GM18519 (cell line): ENCODE measurements at regions not wholly inside any gene's neighbourhood (a gene's known extent, or its start where the extent isn't known, plus 50 kb on each side); places are given as distances from the start of the nearest gene placed in this dataset.
"Not testable (repeated sequence)": the region's sequence is repeated elsewhere in the genome, so short reads cannot be mapped to it uniquely, and the experiment has no call there.

Source experiments
- ATAC-seq: cut with Tn5 transposase; IDR thresholded peaks from one replicate; pipeline ENCODE4 v1.9.1; 2021; ENCODE audit warnings: mild to moderate bottlenecking, moderate library complexity; ENCODE audit not compliant: unreplicated experiment, low FRiP score

- ATAC-seq, result not testable (repeated sequence)
Observed at GRCh38 chr3:125790312-125790711, 178.7 kb upstream of the ROPN1B start.

- not testable (repeated sequence) for ATAC-seq
Observed at GRCh38 chr3:125791021-125791420, 178.0 kb upstream of the ROPN1B start.

GRCh38 chr3:125810010-125810409, 159.0 kb upstream of the ROPN1B start:
- not testable (repeated sequence) for ATAC-seq

- ATAC-seq, result not testable (repeated sequence)
Observed at GRCh38 chr3:125822175-125822574, 146.8 kb upstream of the ROPN1B start.

- not testable (repeated sequence) for ATAC-seq
Observed at GRCh38 chr3:125831005-125831750, 137.8 kb upstream of the ROPN1B start.

GRCh38 chr3:125835562-125835961, 133.4 kb upstream of the ROPN1B start:
- not testable (repeated sequence) for ATAC-seq

GRCh38 chr3:125836011-125836551, 132.9 kb upstream of the ROPN1B start:
- ATAC-seq, result not testable (repeated sequence)

GRCh38 chr3:125836786-125837185, 132.2 kb upstream of the ROPN1B start:
- not testable (repeated sequence) for ATAC-seq

GRCh38 chr3:125838857-125839256, 130.1 kb upstream of the ROPN1B start:
- not testable (repeated sequence) for ATAC-seq

- ATAC-seq, result not testable (repeated sequence)
Observed at GRCh38 chr3:125840465-125840864, 128.5 kb upstream of the ROPN1B start.

- not testable (repeated sequence) for ATAC-seq
Observed at GRCh38 chr3:125847966-125848365, 121.0 kb upstream of the ROPN1B start.

- not testable (repeated sequence) for ATAC-seq
Observed at GRCh38 chr3:125855006-125855405, 114.0 kb upstream of the ROPN1B start.

GRCh38 chr3:125860547-125860946, 108.4 kb upstream of the ROPN1B start:
- not testable (repeated sequence) for ATAC-seq

- ATAC-seq, result not testable (repeated sequence)
Observed at GRCh38 chr3:125862841-125863254, 106.1 kb upstream of the ROPN1B start.

GRCh38 chr3:125864532-125864931, 104.4 kb upstream of the ROPN1B start:
- ATAC-seq, result not testable (repeated sequence)

GRCh38 chr3:125886006-125886405, 83.0 kb upstream of the ROPN1B start:
- ATAC-seq, result not testable (repeated sequence)

GRCh38 chr3:125899181-125899580, 69.8 kb upstream of the ROPN1B start:
- not testable (repeated sequence) for ATAC-seq

- ATAC-seq, result not testable (repeated sequence)
Observed at GRCh38 chr3:125901473-125901872, 67.5 kb upstream of the ROPN1B start.

GRCh38 chr3:125903780-125904455, 65.1 kb upstream of the ROPN1B start:
- ATAC-seq, result not testable (repeated sequence)

- not testable (repeated sequence) for ATAC-seq
Observed at GRCh38 chr3:125907279-125907678, 61.7 kb upstream of the ROPN1B start.

GRCh38 chr3:125910851-125911250, 58.1 kb upstream of the ROPN1B start:
- ATAC-seq, result not testable (repeated sequence)
